Endodermal cell (in vitro differentiated cells): ENCODE measurements at regions not wholly inside any gene's neighbourhood (a gene's known extent, or its start where the extent isn't known, plus 50 kb on each side); places are given as distances from the start of the nearest gene placed in this dataset.
A peak's percentile ranks its signal among the peaks of the same experiment; 100 is the strongest.

Experiments
- DNase-seq: peaks from one replicate; pipeline ENCODE4 v3.0.0-alpha.2; 2017
- H3K27ac ChIP-seq: 2 replicates; pipeline ENCODE4 v1.5.1; 2013; ENCODE audit warnings: mild to moderate bottlenecking, low read depth, low read length, moderate library complexity
- H3K27me3 ChIP-seq: 2 replicates; pipeline ENCODE4 v1.6.1; 2013; ENCODE audit warnings: mild to moderate bottlenecking, low read length, moderate library complexity; ENCODE audit not compliant: insufficient read depth, control insufficient read depth, poor library complexity, severe bottlenecking
- H3K36me3 ChIP-seq: 2 replicates; pipeline ENCODE4 v1.7.0; 2013; ENCODE audit warnings: mild to moderate bottlenecking, low read length, moderate library complexity; ENCODE audit not compliant: control insufficient read depth, insufficient read depth
- H3K4me1 ChIP-seq: one replicate; pipeline ENCODE4 v1.7.0; 2013; ENCODE audit warnings: low read length; ENCODE audit not compliant: control insufficient read depth, insufficient read depth
- H3K4me3 ChIP-seq: 2 replicates; pipeline ENCODE4 v1.5.1; 2013; ENCODE audit warnings: mild to moderate bottlenecking, low read length, moderate library complexity
- H3K9ac ChIP-seq: 2 replicates; pipeline ENCODE4 v1.6.1; 2013; ENCODE audit warnings: mild to moderate bottlenecking, low read length, moderate library complexity; ENCODE audit not compliant: poor library complexity, severe bottlenecking; ENCODE audit errors: extremely low read depth
- H3K9me3 ChIP-seq: 2 replicates; pipeline ENCODE4 v1.6.1; 2013; ENCODE audit warnings: mild to moderate bottlenecking, low read length, moderate library complexity; ENCODE audit not compliant: control insufficient read depth
- H3K27ac Mint-ChIP-seq: 2 replicates; pipeline ENCODE4 v1.8.0; 2020; ENCODE audit warnings: mixed read lengths
- H3K27me3 Mint-ChIP-seq: 2 replicates; pipeline ENCODE4 v1.8.0; 2021; ENCODE audit warnings: mild to moderate bottlenecking, mixed read lengths; ENCODE audit not compliant: insufficient read depth
- H3K36me3 Mint-ChIP-seq: 2 replicates; pipeline ENCODE4 v1.8.0; 2020; ENCODE audit warnings: low read depth, mixed read lengths
- H3K4me1 Mint-ChIP-seq: 2 replicates; pipeline ENCODE4 v1.8.0; 2020; ENCODE audit warnings: mixed read lengths
- H3K4me3 Mint-ChIP-seq: 2 replicates; pipeline ENCODE4 v1.8.0; 2020; ENCODE audit warnings: mild to moderate bottlenecking, moderate library complexity, mixed read lengths
- H3K9me3 Mint-ChIP-seq: 2 replicates; pipeline ENCODE4 v1.8.0; 2020; ENCODE audit warnings: mild to moderate bottlenecking, mixed read lengths
- CTCF ChIP-seq: fragments of 200-600 bp; sonication (generic); conservative IDR thresholded peaks from 2 replicates; pipeline ENCODE4 v1.5.0; 2021; ENCODE audit warnings: antibody characterized with exemption, mild to moderate bottlenecking
- WGBS, 2 experiments: methylation state at CpG; one replicate each; pipeline versions ENCODE4 v1.1.5 to v1.1.7; 2013; ENCODE audit warnings: missing lambda C conversion rate in 2 of 2, mixed read lengths in 1 of 2; ENCODE audit not compliant: insufficient coverage in 1 of 2, insufficient read length in 1 of 2; 5-methylcytosine and 5-hydroxymethylcytosine counted together

DNA sequence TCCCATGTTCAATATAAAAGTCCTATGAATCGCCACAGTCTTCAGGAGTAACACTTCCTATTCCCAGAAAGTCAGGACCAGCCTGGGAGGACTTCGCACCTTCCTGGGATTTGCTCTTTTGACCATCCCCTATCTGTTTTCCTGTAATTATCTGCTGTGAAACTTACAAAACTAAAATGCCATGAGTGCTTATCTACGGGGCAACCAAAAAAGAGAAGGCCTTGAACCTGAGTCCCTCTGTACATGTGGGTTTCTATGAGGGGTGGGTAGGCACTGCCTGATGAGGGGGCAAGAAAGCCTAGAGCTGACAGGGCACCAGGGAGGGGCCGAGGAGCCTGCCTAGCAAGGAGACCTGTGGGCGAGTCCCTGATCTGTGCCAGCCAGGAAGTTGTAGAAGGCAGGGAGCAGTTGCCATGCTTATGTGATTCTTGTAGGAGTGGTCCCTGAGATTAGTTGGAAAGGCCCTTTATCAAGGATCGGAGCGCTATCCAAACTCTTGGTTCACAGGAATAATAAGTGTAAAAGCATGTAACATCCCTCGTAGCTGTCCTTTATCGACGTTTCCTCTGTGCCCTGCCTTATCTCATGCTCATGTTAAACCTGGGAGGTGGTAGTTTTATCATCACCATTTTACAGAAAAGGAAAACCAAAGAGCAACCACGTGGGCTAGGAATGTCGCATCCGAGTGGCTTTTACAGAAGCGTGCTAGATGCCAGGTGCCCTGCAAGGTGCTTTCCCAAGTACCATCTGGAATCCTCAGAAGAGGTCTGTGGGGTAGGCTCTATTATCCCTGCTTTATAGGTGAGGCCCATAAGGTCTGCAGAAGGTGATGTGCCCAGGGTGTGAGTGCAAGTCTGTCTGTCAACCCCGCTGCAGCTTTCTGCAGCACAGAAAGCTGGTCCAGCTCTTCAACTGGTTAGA, 111.8 kb downstream of the B3GNT2 start:
- H3K9ac ChIP-seq = no peak overlapping the region
- no peaks in the 10 kb centered on the region for H3K27me3 ChIP-seq
- H3K4me1 ChIP-seq = peaks cover 22% of the 10 kb centered on the region
- H3K36me3 ChIP-seq = no peaks in the 10 kb centered on the region
- TF ChIP-seq CTCF = no peak
- 87 to 95% methylated on average over 8 to 15 of the region's 15 CpGs for whole genome bisulfite sequencing, 2 experiments
- no peak for DNase-seq
- no peak overlapping the region for H3K27ac ChIP-seq
- H3K36me3 Mint-ChIP-seq = no peaks in the 10 kb centered on the region
- no peaks in the 10 kb centered on the region for H3K9me3 Mint-ChIP-seq
- H3K27me3 Mint-ChIP-seq = no peaks in the 10 kb centered on the region
- no peaks in the 10 kb centered on the region for H3K9me3 ChIP-seq
- no peak overlapping the region for H3K27ac Mint-ChIP-seq
- no peak overlapping the region for H3K4me3 ChIP-seq
- H3K4me1 Mint-ChIP-seq = peaks cover 50% of the 10 kb centered on the region
- no peak overlapping the region for H3K4me3 Mint-ChIP-seq

DNA sequence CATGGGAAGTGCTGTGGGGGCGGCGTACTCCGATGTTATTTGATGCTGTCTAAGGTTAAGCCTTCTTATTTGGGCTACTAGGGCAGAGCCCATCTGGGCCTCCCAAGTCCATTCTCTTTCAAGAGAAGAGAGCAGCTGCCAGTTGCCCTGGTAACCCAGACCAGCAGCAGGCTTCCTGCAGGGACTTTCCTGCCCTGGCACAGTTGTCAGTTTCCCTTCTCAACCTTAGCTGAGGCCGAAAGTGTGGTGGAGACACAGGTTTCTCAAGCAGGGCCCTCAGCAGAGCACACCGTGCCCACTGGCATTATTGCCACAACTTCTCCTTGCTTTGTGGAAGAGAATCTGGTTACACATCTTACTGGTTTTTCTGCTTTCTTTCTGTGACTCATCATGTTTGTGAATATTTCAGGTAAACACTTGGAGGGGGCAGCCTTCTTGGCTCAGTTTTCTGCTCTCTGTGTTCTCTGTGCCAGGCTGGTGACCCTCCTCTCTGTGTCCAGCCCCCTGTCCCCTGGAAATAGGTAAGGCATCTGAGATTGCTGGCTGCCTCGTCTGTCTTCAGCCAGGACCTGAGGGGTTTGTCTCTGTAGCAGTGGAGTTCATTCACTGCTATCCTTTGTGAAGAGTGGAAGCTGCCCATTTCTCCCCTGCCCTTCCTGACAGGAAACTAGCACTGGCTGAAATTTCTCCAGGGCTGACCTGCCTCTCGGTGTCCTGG, 111.0 kb downstream of the B3GNT2 start:
- no peak for TF ChIP-seq CTCF
- H3K9ac ChIP-seq = no peak overlapping the region
- Mint-ChIP-seq H3K4me1 (peaks cover 50% of the 10 kb centered on the region), H3K36me3 (no peaks in the 10 kb centered on the region), H3K4me3 (no peak overlapping the region), H3K27me3 (no peaks in the 10 kb centered on the region), H3K9me3 (no peaks in the 10 kb centered on the region), H3K27ac (no peak overlapping the region)
- no peaks in the 10 kb centered on the region for H3K36me3 ChIP-seq
- H3K9me3 ChIP-seq = no peaks in the 10 kb centered on the region
- H3K4me3 ChIP-seq = no peak overlapping the region
- H3K27me3 ChIP-seq = no peaks in the 10 kb centered on the region
- no peak overlapping the region for H3K27ac ChIP-seq
- H3K4me1 ChIP-seq = peaks cover 22% of the 10 kb centered on the region
- DNase-seq = peak; percentile 59
- 77 to 85% methylated on average over 6 to 7 of the region's 7 CpGs for WGBS, 2 experiments

- peak; percentile 66 for DNase-seq
- no peaks in the 10 kb centered on the region for H3K9me3 Mint-ChIP-seq
- Histone ChIP-seq H3K27me3 (no peaks in the 10 kb centered on the region), H3K4me1 (peaks cover 22% of the 10 kb centered on the region), H3K36me3 (no peaks in the 10 kb centered on the region), H3K27ac (no peak overlapping the region), H3K9me3 (no peaks in the 10 kb centered on the region), H3K4me3 (no peak overlapping the region), H3K9ac (no peak overlapping the region)
- H3K4me1 Mint-ChIP-seq = peaks cover 50% of the 10 kb centered on the region
- no peak for TF ChIP-seq CTCF
- H3K4me3 Mint-ChIP-seq = no peak overlapping the region
- H3K27me3 Mint-ChIP-seq = no peaks in the 10 kb centered on the region
- no peaks in the 10 kb centered on the region for H3K36me3 Mint-ChIP-seq
- WGBS, 2 experiments = 87 to 92% methylated on average over 9 to 12 of the region's 12 CpGs
- H3K27ac Mint-ChIP-seq = peak overlapping the region; percentile 73
These were observed 109.7 kb downstream of the B3GNT2 start for GRCh38 chr2:62305421-62306176.
